GM12865 (cell line): ENCODE measurements at regions not wholly inside any gene's neighbourhood (a gene's known extent, or its start where the extent isn't known, plus 50 kb on each side); places are given as distances from the start of the nearest gene placed in this dataset.
"Not testable (repeated sequence)": the region's sequence is repeated elsewhere in the genome, so short reads cannot be mapped to it uniquely, and the experiment has no call there.

Experiments used
- DNase-seq: peaks from one replicate; pipeline ENCODE4 v3.0.0; 2010; ENCODE audit warnings: low read depth
- H3K4me3 ChIP-seq: 2 replicates; pipeline ENCODE4 v1.5.1; 2011; ENCODE audit warnings: mild to moderate bottlenecking, low read depth, low read length, control low read depth
- TF ChIP-seq, protein P1 (sequence below): IDR thresholded peaks from 2 replicates; pipeline ENCODE4 v1.5.1; 2011; ENCODE audit warnings: low read length, control low read depth, low read depth, inconsistent platforms; ENCODE audit not compliant: insufficient read depth; ENCODE audit errors: missing control alignments

DNA sequence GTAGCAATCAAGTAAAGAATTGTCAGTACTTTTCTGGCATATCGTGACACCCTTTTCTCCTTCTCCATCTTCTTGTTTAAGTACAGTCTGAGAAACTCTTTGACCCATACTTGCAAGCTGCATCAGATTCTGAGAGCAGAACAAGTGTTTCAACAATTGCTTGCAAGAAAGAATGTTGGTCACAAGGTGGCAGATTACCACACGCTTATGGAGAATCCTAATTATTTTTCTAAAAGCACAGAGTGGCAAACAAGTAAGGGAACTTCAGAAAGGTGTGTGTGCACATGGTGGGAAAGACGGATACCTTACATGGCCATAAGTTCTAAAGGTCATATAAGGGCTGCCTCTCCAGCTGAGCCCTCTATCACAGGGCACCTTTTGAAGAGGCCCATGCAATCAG is 136.4 kb upstream of the FGF13 start:
- H3K4me3 ChIP-seq: no peak overlapping the region
- DNase-seq: no peak
- TF ChIP-seq, protein P1, sequence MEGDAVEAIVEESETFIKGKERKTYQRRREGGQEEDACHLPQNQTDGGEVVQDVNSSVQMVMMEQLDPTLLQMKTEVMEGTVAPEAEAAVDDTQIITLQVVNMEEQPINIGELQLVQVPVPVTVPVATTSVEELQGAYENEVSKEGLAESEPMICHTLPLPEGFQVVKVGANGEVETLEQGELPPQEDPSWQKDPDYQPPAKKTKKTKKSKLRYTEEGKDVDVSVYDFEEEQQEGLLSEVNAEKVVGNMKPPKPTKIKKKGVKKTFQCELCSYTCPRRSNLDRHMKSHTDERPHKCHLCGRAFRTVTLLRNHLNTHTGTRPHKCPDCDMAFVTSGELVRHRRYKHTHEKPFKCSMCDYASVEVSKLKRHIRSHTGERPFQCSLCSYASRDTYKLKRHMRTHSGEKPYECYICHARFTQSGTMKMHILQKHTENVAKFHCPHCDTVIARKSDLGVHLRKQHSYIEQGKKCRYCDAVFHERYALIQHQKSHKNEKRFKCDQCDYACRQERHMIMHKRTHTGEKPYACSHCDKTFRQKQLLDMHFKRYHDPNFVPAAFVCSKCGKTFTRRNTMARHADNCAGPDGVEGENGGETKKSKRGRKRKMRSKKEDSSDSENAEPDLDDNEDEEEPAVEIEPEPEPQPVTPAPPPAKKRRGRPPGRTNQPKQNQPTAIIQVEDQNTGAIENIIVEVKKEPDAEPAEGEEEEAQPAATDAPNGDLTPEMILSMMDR: no peak

DNA sequence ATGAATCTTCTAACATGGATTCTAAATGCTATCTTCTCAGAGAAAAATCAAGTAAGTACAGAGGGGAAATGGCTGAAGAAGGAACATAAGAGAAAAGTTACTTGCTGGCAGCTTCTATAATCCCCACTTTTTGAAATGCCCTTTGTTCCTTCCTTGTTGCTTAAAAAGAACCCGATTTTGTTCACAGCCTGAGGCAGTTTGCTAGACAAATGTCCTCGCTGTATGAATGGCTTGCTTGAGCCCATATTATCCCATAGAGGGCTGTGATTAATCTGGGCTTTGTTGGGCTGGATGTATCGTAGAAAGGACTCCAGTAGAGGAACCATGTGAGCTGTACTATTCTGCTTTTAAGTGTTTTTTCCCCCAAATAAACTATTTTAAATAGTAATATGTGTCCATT is 134.3 kb upstream of the FGF13 start:
- DNase-seq: no peak
- no peak overlapping the region for H3K4me3 ChIP-seq
- TF ChIP-seq, protein P1: no peak

DNA sequence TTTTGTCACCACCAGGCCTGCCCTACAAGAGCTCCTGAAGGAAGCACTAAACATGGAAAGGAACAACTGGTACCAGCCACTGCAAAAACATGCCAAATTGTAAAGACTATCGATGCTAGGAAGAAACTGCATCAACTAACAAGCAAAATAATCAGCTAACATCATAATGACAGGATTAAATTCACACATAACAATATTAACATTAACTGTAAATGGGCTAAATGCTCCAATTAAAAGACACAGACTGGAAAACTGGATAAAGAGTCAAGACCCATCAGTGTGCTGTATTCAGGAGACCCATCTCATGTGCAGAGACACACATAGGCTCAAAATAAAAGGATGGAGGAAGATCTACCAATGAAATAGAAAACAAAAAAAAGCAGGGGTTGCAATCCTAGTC is 95.9 kb upstream of the FGF13 start:
- DNase-seq, H3K4me3 ChIP-seq: not testable (repeated sequence)

DNA sequence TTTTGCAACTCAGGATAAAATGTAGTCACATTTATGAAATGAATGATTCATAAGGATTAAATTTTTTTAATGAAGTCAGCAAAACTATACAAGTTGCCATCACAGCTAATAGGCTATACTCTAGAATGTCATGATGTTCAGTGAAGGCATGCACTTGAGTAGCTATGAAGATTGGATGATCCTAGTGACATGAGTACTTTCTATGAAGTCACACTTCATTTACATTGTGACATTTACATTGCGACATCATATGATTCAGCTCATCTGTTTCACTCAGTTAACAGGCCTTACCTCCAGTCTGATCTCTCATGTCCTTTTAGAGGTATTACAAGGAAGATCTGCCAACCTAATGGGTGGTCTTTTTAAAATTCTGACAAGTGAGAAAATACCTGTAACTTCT is 82.7 kb upstream of the FGF13 start:
- no peak overlapping the region for H3K4me3 ChIP-seq
- TF ChIP-seq, protein P1: no peak
- no peak for DNase-seq

DNA sequence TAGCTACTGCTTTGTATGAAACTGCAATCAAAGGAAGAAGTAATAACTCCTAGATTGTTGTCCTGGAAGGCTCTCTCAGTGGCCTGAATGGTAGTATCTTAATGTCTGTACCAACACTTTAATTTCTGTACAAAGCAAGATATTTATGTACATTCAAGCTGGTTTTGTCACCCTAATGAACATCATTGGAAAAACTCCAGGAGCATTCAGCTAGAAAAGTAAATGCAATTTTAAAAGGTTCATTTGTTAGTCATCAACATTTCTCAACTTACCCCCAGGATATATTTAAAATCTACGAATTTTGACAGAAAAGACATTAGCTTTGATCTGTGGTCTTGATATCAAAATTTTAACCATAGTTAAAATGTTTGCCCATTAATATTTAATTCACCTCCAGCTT is 80.0 kb upstream of the FGF13 start:
- H3K4me3 ChIP-seq: no peak overlapping the region
- TF ChIP-seq, protein P1: no peak
- DNase-seq: no peak

DNA sequence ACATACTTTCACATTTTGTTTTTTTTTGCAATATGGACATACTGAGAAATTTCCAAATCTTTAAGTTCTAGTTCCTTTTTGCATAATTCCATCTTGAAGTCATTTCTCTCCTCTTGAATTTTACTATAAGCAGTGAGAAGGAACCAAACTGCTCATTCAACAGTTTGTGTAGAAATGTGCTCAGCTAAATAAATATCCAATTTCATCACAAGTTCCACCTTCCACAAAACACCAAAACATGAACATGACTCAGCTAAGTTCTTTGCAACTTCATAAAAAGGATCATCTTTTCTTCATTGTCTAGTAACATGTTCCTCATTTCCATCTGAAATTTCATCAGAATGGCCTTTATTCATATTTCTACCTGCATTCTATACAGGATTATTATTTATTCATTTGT is 77.3 kb upstream of the FGF13 start:
- TF ChIP-seq, protein P1: no peak
- no peak for DNase-seq
- no peak overlapping the region for H3K4me3 ChIP-seq

DNA sequence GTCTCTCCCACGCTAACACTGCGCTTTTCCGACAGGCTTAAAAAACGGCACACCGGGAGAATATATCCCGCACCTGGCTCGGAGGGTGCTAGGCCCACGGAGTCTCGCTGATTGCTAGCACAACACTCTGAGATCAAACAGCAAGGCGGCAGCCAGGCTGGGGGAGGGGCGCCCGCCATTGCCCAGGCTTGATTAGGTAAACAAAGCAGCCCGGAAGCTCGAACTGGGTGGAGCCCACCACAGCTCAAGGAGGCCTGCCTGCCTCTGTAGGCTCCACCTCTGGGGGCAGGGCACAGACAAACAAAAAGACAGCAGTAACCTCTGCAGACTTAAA is 67.0 kb upstream of the FGF13 start:
- not testable (repeated sequence) for DNase-seq, H3K4me3 ChIP-seq

DNA sequence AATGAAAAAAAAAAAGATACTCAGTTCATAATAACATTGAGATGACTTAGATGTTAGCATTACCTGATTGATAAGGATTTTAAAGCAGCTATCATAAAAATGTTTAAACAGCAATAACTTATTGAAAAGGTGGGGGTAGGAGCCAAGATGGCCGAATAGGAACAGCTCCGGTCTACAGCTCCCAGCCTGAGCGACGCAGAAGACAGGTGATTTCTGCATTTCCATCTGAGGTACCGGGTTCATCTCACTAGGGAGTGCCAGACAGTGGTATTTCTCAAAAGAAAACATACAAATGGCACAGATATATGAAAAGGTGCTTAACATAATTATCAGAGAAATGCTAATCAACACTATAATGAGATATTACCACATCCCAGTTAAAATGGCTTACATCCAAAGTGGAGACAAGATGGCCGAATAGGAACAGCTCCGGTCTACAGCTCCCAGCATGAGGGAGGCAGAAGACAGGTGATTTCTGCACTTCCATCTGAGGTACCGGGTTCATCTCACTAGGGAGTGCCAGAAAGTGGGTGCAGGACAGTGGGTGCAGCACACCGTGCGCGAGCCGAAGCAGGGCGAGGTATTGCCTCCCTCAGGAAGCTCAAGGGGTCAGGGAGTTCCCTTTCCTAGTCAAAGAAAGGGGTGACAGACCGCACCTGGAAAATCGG is 66.5 kb upstream of the FGF13 start:
- DNase-seq, H3K4me3 ChIP-seq: not testable (repeated sequence)

DNA sequence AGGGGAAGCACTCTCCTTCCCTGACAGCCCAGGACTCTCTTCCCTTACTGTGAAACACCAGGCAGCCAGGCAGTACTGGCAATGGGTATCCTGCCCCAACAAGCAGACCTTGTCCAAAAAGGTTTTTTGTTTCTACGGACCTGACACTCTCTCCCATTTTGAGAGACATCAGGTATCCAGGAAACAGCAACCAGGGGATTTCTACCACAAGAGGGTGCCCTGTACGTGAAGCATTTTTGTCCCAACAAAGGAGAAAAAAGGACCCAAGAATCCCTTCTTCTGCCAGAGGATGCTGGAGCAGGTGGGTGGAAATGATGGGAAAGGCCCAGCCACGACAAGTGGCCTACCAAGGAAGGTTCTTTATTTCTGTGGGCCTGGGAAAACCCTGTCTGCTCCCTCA is 65.7 kb upstream of the FGF13 start:
- H3K4me3 ChIP-seq: no peak overlapping the region
- TF ChIP-seq, protein P1: no peak
- no peak for DNase-seq
